CD4-positive, alpha-beta T cell treated with Interleukin-10 for 1 hour (primary cell): ENCODE measurements at regions not wholly inside any gene's neighbourhood (a gene's known extent, or its start where the extent isn't known, plus 50 kb on each side); places are given as distances from the start of the nearest gene placed in this dataset.

Experiments
- DNase-seq: peaks from one replicate; pipeline ENCODE4 v3.0.0-alpha.2; 2020

DNA sequence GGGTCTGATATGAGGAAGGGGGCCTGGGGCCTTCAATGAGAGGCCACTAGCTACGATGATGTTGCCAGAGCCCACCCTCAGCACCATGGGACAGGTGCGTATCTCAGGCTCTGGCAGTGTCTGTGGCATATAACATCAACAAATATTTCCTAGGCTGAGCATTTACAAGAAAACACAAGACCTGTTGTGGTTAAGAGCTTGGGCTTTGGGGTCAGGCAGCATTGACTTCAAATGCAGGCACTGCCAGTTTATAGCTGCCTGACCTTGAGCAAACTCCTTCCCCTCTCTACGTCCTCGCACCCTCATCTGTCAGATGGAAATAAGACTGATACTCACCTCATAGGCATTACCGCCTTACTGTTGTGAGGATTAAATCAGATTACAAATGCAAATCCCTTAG, 156.0 kb downstream of the KATNAL1 start:
- peak; percentile 42 for DNase-seq

DNA sequence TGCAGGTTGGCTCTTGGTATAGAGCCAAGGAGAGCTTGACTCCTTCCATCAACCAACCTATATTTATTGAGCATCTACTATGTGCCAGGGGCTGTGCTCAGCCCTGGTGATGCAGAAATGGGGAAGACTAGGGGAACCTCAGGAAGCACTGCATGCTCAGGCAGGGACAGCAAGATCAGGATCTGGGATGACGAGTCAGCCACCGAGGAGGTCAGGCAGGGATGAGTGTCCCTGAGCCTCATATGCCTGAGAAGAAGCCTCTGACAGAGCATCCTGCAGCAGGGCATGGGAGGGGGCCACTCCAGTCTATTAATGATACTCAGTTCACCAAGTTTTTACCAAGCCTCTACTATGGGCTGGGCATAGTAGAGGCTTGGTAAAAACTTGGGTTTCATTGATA, 158.1 kb downstream of the KATNAL1 start:
- no peak for DNase-seq

DNA sequence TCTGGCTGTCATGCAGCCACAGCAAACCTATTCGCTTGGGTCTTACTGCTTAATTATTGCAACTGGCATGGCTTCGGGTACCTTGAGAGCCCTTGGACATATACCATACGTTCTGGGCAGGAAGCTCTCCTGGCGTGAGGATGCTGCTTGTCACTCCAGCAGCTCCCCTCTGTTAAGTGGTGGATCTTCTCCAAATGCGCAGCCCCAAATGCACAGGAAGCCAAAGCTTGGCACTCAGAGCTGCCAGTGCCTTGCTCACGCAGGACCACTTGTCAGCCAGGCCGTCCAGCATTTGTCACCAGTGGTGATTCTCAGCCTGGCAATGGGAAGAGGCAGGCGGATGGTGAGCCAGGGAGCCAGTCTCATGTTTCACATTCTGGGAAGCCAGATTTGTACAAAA, 158.6 kb downstream of the KATNAL1 start:
- no peak for DNase-seq

DNA sequence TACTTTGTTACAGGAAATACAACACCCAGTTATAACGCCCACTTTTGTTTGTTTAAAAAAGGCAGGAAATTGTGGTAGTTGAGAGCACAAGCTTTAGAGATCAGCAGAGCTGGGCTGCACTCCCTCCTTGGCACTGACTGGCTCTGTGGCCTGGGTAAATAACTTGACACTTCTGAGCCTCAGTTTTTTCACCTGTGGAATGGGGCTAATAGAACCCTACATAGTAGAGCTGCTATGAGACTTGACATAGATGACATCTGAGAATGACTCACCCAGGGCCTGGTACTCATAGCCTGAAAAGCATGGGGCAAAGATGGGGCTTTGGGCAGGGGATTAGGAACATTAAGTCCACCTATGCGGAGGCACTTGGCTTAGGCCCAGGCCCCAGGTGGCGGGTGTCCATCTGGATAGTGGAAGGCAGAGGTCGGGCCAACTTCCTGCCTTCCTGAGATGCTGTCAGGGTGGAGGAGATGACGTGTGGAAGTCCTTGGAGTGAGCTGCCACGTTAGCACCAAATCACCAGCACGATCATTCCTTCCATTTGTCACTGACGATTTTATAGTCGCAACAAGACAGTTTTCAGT, 159.1 kb downstream of the KATNAL1 start:
- peak; percentile 80 for DNase-seq

DNA sequence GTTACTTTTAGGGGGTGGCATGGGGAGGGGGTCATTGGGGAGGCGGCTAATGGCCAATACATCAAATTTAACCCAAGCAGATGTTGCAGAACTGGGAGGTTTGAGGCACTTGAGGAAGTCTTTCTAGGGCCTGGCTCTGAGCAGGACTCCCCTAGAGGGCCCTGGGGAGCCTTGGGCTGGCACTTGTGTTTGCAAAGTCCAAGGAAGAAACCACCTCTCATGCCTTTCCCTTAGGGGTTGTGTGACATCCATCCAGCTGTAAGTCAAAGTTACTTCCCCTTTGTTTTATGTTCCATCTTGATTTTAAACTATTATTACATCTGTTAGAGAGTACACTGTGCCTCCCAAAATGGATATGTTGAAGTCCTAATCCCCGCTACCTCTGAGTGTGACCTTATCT, 159.9 kb downstream of the KATNAL1 start:
- DNase-seq, result no peak

DNA sequence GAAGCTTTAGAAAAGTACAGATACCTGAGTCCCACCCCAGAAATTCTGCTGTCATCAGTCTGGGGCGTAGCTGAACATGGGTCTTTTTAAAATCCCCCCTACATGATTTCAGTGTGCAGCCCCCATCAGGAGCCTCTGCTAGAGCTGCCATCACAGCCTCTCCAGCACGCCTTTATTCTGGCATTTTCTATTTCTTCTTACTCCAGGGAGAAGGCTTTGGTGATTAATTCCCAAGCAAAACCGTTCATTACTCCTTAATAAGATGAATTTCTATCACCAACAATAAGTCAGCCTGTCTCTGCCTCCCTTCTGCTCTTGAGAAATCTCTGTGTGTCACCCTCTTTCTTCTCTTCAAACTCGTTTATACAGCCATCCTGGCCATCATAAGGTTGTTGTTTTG, 160.3 kb downstream of the KATNAL1 start:
- no peak for DNase-seq

DNA sequence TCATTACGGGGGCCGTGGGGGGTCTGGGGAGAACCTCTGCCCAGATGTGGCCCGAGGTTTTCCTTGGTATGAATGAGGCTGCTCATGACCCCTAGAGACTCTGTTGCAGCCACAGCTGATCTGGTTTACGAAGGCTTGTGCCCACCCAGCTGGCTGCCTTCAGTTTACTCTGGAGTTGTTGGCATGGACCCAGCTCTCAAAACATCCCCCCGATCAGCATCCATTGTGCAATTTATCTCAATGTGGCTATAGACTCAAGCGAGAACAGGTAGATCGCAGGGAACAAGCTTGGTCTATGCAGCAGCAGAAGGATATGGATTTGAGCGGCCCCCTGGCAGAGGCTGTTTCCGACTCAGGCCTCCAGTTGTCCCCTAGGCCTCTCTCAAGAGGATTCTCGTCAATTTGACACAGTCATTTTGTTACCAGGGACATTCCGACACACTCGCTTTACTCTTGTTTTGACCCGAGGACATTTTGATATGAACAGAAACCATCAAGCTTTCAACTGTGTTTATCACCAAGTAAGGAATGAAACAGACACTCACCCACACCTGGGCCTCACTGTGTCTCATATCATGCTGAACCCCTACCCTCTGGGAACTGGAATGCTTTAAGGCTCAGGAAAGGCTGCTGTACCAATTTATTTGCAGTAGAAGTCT, 161.5 kb downstream of the KATNAL1 start:
- no peak for DNase-seq

DNA sequence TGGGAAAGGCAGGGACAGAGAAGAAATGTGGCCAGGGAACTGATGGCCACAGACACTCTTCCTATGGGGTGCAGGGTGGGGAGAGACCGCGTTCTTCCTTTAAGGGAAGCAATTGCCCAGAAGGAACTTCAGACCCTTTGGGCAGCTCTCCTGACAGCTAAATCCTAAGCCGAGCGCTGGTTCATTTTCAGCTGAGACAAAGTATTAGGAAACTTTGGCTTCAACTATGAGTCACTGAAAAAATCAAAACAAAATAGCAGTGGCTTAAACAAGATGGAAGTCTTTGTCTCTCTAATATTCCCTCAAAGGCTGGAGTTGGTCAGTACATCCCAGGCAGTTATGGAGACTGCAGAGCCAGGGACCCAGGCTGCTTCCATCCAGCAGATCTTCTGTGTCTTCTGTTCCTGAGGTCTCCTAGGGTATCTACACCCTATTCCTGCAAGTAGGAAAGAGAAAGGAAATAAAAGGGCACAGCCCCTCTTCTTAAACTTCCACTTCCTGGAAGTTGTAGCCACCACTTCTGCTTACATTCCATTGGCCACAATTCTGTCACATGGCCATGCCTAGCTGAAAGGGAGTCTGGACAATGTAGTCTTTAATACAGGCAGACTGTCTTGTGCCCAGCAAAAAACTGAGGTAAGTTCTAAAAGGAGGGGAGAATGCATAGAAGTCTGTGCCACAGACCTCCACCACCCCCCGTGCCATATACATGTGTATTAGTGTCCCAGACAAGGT, 163.5 kb downstream of the KATNAL1 start:
- DNase-seq, result no peak

DNA sequence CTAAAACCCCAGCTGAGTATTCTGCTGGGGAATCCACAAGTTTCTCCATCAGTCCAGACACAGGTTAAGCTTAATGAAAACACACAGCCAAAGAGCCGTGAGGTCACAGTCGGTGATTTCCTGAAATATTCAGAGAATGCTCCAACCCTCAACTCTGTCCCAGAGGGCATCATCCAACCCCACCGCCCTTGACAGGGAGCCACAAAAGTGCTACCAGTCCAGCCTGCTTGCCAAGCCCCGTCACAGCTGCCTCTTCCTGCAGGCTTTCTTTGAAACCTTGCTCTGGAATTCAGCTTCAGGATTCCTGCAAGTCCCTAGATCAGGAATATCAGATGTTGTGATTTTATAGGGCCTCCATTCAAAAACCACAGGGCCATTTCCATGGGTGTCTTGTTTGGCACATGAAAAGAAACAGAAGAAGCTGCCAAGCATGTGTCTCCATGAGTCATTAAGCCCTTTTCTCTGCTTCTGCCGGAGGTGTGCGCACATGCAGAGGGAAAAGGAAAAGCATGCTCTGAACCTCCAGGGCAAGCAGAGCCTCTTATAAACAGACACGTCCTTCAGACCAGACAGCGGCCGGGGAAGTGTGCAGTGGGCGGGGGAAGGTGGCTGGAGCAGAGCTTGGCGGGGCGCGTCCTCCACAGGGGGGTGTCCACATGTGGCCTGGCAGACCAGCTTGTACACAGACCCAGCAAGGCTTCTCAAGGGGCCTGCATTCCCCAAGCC, 164.7 kb downstream of the KATNAL1 start:
- peak; percentile 31 for DNase-seq

DNA sequence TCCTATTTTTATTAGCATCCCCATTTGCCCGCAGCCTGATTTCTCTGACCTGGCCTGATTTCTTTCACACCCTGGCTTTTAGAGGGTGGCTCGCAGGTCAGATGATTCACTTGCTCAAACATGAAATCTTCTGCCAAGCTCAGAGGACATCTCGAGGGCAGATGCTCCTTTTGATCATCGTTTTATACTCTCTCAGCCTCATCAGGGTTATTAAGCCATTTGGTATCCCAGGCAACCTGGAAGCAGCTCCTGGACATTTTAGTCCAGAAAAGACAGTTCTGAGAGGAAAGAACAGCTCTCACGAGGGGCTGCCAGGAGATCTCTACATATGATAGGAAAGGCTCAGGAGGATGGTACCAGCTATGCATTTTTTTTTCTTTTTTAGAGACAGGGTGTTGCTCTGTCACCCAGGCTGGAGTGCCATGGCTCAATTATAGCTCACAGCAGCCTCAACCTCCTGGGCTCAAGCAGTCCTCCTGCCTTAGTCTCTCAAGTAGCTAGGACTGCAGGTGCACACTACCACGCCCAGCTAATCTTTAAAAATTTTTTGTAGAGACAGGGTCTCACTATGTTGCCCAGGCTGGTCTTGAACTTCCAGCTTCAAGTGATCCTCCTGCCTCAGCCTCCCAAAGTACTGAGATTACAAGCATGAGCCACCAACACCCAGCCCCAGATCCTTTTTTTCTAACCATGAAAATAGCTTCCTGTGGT, 165.4 kb downstream of the KATNAL1 start:
- DNase-seq, result no peak

DNA sequence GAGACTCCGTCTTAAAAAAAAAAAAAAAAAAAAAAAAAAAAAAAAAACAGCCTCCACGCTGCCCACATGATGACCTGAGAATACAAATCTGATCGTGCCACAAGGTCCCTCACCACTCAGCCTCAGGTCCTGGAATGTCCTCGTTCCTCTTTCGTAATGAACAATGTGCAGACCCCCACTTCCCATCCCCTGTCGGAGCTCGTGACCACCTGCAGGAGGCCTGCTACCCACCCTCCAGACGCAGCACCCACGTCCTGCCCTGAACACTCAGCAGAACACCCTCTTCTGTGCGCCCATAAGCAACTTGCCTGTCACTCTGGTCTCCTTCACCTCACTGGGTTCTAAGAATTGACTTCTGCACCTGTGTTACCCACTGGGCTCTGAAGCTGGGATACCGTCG, 166.4 kb downstream of the KATNAL1 start:
- DNase-seq, result no peak

DNA sequence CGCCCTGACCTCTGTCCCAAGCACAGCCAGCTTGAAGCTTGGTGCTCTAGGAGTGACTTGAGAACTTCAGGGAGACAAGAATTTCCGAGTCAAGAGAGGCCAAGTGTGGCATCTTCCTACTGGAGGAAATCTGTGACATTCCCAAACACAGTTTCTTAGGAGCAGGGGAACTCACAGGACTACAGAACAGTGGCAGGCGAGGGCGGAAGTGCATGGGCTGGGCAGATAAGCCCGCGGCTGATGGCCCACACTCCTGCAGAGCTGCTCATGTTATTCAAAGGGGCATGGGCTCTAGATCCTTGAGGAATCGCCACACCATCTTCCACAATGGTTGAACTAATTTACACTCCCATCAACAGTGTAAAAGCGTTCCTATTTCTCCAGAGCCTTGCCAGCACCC, 168.8 kb downstream of the KATNAL1 start:
- DNase-seq, result no peak

DNA sequence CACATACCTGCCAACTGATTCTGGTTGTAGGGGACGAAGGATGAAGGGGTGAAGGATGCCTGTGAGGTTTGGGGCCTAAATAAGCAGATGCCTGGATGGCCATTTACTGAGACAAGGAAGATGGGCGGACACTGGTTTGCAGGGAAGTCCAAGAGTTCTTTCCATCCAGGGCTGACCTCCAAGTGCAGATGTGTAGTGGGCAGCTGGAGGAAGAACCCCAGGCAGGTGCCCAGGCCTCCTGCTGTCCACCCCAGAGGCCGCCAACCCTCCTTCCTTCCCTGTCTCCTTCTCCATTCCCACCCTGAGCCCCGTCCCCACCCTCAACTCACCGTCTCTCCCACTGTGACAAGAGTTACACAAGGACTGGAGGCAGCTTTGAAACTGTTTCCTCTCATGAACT, 171.5 kb downstream of the KATNAL1 start:
- no peak for DNase-seq

DNA sequence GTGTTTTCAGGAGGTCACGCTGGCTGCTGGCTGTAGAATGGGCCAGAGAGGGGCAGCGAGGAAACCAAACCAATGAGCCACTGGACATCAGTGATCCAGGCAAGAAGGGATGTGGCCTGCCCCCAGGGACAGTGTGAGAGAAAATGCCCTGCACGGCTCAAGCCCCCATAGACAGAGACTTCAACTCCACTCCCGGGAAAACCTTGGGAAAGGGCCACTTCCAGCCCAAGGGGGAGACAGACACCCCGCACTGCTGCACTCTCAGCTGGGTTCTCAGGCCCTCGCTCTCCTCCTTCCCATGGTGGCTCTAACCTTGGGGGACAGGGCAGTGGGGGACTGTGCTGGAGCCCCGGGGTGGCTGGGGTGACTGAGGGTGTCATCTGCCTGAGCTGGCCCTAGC, 172.0 kb downstream of the KATNAL1 start:
- no peak for DNase-seq

DNA sequence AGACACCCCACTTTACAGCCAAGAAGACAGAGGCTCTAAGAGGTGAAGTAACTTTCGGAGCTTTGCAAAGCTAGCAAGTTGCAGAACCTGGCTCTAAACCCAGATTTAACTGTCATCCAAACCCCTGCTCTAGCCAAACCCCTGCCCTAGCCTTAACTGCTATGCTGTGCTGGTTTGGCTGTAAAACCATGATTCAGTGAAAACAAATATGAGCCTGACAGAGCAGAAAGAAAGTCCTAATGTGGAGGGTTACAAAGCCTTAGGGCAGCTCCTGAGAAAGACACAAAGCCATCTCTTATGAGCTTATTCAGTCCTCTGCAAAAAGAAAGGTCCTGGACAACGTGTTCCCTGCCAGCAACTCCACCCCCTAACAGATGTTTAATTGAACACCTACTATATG, 172.8 kb downstream of the KATNAL1 start:
- no peak for DNase-seq

DNA sequence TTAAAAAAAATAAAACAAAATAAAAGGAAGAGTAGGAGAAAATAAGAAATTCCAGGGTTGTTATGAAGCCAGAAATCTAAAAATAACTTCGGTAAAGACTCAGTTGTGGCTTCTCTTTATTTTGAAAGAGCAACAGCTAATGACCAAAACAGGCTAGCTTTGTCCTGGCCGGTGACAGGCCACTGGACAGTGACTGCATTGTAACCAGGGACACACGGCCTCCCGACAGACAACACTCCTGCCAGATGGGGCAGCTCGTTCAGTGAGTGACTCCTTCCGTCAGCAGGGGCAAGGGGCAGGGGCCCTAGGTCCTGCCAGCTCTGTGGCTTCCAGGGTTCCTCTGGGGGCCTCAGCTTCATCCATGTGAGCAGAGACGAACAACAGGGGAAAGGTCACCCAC, 173.4 kb downstream of the KATNAL1 start:
- no peak for DNase-seq

DNA sequence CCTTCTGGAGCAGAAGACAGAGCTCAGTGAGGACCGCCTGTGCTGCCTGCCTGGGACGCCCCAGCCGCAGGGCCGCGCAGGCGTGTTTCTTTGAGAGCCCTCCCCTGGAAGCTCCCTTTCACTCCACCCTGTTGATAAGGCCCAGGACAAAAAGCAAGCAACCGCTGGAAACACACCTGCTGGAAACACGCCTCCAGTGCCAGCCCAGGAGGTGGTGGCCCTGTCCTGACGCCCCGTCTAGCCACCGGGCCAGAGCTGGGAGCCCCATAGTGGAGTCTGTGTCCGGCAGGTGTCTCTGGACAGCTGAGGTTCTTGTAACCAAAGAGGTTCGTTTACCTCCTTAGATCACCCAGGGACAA, 173.8 kb downstream of the KATNAL1 start:
- no peak for DNase-seq

DNA sequence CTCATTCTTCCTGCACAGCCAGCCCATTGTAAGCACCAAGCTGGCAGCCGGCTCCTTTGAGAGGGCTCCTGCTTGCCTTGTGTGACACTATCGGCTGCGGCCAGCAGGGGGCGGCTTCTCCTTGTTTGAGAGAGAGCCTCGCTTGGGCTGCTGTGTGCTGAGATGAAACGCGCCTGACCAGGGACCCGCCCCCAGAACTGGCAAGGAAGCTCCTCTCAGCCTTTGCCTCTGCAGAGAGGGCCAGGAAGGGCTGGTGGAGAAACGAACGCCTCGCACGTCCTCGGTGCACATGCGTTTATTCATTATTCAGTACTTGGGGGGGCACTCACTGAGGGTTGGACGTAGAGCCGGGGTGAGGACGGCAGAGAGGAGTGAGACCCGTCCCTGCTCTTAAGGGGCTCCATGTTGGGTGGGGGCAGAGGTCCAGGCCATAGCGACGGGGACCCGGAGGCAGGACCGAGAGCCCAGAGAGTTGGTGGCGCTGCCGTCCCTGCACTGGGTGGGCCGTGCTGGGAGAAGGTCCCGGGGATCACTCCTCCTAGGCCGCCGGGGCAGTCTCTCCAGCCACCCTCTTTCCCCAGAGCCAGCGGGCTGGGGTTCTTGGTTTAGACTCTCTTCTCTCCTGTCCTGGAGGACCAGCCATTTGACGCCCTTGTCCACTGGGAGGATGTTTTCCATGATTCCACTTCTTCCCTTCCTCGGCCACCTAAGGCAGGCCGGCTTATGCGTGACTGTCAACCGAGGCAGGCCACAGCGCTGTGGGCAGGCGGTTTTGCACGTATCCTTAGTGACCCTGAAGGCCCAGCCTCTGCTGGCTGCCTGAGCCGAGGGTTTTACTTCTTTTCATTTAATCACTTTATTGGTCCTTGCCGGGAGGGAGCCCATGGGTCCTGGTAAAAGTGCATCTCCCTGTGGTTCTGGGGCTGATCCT, 174.5 kb downstream of the KATNAL1 start:
- peak; percentile 95 for DNase-seq

DNA sequence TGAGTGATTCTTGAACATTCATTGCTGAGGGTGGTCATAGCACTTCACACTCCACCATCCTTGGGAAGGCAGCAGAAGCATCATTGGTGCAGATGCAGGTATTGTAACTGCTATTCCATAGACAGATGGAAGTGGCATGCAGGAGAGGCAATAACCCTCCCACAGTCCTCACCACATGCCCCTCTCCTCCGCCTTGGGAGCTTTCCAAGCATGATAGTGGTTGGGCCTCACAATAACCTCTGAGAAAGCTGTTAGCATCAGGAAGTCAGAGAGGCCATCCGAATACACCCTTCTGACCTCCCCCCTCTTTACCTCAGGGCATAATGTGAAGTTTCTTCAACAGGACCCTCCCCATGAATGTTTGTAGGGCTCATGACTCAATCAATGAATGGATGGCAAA, 177.9 kb downstream of the KATNAL1 start:
- no peak for DNase-seq

DNA sequence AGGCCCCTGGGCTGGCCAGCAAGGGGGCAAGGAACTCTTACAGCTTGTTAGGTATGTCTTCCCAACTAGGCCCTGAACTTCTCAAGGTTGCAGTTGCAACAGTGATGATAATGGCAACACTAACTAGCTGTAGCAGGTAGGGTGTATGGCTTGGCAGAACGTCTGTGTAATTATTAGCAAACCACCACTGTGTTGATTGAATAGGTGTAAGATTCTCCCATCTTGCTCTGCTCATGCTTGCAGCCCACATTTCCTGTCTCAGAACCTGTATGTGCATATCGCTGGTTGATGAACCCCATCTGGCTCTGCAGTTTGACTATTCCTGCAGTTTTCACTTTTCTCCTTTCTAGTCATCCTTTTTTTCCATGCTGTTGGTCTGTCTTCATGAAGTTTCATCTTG, 178.8 kb downstream of the KATNAL1 start:
- no peak for DNase-seq

DNA sequence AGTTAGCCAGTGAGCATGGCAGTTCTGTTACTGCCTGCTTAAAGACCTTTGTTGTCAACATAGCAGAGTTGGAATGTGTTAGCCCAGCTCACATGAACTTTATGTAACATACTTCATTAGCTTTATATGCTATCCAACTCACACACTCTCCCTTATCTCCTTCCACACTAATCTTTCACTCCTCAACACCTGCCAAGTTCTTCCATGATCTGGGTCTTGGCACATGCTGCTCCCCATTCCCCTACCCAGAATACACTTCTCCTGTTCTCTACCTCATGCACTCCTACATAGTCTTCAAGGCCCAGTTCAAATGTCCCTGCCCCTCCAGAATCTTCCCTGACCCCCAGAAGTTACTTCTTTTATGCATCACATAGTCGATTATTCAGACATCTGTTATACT, 179.3 kb downstream of the KATNAL1 start:
- no peak for DNase-seq

DNA sequence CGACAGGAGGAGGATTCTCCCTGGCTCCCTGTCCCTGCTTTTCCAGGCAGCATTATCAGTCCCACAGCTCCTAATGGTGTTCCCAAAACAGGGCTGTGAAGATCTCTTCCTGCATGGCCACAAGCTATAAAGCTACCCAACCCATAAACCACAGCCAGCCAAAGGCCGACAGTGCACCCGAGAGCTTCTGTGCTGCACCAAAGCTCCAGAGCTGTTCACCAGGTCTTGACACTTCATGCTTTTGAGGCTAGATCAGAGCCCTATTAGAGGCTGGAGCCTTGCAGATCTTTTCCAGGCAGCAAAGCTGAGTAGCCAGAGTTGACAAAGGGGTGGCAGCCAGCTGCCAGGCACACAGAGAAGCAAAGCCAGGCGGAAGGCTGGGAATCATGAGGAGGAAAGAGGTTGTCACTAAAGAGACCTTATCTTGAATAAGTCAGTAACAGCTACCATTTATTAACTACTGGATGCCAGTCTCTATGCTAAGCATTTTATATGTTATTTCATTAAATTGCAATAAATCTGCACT, 180.4 kb downstream of the KATNAL1 start:
- no peak for DNase-seq
